Activated CD4-positive, CD25-positive, alpha-beta regulatory T cell treated with anti-CD3 and anti-CD28 coated beads, Interleukin-2, amount 50 U/mL, for 16 hours (primary cell): ENCODE measurements at regions not wholly inside any gene's neighbourhood (a gene's known extent, or its start where the extent isn't known, plus 50 kb on each side); places are given as distances from the start of the nearest gene placed in this dataset.
"Not testable (repeated sequence)": the region's sequence is repeated elsewhere in the genome, so short reads cannot be mapped to it uniquely, and the experiment has no call there.

ENCODE experiments used
- DNase-seq: peaks from one replicate; pipeline ENCODE4 v3.0.0-alpha.2; 2020; ENCODE audit warnings: low read depth, low spot score

DNA sequence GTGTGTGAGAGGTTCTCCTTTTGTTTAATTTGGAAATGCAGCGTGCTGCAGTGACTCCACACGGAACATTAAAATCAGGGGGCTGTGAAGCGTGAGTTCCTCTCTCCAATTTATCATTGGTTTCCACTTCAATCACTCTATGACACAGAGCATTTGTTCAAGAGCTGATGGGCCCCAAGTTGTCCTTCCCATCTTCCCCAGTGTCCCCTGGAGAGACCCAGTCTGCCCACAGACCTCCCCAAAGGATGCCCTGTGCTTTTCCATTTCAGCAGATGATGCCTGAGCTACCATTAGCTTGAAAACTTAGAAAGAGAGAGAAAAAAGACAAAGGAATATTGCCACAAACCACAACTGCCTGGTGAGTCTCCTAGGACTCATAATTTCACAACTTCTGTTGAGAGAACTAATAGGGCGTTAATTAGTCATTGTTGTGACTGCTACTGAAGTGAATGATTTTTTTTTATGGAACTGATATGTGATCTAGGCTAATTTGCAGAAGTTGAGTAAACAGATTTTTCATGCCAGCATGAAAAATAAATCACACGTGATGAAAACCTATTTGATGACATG lies 772.7 kb downstream of the SEMA5A start:
- no peak for DNase-seq

DNA sequence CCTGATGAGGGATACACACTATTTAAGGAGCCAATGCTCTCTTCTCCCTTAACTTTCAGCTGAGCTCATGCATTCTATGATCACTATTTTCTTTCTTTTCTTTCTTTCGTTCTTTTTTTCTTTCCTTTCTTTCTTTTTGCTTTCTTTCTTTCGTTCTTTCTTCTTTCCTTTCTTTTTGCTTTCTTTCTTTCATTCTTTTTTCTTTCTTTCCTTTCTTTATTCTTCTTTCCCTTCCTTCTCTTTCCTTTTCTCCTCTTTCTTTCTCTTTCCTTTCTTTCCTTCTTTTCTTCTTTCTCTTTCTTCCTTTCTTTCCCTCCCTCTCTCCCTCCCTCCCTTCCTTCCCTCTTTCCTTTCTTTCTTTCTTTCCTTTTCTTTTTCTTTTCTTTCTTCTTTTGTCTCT lies 761.2 kb downstream of the SEMA5A start:
- DNase-seq, result no peak

DNA sequence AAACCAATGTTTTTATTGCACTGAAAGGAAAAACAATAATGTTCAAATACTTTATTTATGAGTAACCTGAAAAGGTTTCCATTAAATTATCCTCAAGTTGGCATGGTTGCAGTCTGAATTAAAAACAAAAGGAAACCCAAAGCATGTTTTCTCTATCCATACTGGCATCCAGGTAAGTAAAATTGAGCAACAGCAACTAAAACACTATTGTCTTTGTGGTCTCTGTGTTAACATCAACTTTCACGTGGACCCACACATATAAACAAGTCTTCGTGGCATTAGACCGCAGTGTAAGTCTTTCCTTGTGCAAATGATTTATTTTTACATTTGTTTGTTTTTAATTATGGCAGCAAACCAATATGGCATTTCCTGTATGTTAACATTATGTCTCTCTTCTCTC lies 757.6 kb downstream of the SEMA5A start:
- no peak for DNase-seq

DNA sequence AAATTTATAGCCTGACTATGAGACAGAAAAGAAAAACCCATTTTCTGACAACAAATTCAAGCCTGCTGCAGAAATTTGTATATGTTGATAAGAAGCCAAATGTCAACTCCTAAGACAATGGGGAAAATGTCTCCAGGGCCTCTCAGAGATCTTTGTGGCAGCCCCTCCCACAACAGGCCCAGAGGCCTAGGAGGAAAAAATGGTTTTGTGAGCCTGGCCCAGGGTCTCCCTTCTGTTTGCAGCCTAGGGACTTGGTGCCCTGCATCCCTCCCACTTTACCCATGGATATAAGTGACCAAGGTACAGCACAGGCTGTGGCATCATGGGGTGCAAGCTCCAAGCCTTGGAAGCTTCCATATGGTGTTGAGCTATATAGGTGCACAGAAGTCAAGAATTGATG lies 740.2 kb downstream of the SEMA5A start:
- no peak for DNase-seq

DNA sequence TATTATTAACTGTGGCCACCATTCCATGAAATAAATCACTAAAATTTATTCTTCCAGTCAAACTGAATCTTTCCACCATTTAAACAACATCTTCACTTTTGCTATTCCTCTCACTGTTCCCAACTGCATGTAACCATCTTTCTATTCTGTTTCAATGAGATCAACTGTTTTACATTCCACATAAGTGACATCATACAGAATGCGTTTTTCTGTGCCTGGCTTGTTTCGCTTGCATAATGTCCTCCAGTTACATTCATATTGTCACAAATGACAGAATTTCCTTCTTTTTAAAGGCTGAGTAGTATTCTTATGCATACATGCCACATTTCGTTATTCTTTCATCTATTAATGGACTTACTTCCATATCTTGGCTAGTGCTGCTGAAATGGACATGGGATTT lies 738.2 kb downstream of the SEMA5A start:
- no peak for DNase-seq

DNA sequence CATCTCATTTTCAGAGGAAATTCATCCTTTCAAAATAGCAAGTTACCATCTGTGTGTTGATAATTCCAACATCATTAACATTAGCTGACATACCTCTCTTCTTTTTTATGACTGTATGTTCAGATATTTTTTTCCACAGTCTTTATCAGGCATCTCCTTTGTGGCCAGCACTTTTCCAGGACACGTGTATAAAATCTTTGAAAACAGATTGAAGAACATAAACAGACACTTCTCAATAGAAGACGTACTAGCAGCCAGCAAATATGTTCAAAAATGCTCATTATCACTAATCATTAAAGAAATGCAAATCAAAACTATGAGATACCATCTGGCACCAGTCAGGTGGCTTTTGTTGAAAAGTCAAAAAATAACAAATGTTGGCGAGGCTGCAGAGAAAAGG lies 734.3 kb downstream of the SEMA5A start:
- no peak for DNase-seq

DNA sequence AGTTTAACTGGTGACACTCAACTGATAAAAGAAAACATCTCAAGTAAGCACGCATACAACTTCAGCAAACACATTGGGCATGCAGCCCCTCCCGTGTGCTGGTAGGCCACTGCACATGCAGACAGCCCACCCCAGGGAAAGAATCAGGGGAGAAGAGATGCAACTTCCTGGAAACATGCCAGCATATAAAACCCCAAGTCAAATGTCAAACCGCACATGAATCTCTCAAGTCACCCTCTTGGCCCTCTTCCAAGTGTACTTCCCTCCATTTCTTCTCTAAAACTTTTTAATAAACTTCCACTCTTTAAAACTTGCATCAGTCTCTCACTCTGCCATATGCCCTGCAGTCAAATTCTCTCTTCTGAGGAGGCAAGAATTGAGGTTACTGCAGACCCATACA lies 732.7 kb downstream of the SEMA5A start:
- no peak for DNase-seq

DNA sequence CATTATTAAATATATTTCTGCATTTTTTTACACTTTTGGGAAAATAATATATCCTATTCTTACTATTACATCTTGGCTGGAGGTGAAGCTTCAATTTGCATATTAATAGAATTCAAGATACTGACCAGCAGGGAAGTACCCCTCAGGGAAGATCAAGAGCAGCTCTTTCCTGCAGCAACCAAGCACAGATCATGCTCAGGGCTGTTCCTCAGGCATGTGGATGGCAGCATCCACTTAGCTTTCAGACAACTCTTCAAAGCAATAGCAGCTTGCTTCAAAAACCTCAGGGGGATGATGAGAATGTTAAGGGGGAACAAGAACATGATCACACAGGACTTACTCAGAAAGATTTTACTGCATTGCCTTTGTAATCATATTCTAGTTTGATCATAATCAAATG lies 731.8 kb downstream of the SEMA5A start:
- no peak for DNase-seq

DNA sequence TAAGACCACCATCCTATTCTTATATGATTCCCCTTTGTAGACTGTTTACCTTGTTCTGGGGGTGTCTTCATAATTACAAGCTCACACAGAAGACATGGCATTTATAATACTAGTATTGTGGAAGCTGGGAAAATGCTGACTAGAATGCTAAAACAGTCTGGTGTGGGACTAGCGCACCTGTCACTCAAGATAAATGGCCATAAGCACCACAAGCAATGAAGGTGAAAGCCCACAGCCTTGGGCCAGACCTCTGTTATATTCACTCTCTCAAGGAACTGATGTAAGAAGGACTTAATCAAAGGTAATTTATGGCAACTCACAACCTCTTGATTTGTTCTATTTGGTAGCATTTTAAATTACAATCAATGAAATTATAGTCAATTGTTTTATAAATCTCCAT lies 721.5 kb downstream of the SEMA5A start:
- no peak for DNase-seq

DNA sequence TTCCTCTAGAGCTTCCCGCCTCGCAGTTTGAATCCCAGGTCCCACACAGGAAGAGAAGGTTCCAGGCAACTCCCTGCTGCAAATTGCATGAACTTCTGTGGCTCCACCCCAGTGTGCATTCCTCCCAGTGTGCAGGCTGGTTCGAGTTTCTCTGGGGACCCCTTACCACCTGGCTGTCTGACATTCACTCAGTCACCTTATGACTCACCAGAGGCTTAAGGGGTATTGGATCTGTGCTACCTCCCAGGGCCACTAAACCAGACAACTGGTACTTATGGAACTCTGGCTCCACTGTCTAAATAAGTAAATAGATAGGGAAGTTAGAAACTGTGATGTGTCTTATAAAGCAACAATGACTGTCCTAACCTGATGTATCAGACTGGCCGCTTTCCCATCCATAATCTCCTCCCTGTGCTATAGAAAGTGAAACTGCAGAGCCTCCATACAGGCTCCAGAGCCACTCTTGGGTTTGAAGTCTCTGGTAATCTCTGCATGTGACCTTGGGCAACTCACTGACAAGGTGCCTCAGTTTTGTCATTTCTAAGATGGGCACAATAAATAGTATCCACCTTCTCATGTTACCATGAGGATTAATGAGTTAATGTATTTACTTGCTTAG lies 720.6 kb downstream of the SEMA5A start:
- DNase-seq, result no peak

DNA sequence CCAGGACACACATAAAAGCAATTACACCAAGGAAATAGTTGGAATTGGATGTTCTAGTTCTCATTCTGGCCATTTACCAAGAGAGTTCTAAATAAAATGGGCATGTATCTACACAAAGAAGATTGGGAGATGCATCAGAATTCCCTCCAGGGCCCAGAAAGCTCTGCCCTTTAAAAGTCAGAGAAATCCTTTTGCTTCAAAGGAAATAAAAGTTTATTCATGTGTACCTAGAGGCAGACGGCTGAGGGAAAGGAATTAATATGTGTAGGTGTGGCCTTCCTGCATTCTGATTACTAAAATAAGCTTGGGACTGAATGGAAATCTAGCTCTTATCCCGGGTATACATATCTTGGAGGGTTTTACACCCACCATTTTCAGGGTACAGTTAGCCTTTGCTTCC lies 719.4 kb downstream of the SEMA5A start:
- no peak for DNase-seq

DNA sequence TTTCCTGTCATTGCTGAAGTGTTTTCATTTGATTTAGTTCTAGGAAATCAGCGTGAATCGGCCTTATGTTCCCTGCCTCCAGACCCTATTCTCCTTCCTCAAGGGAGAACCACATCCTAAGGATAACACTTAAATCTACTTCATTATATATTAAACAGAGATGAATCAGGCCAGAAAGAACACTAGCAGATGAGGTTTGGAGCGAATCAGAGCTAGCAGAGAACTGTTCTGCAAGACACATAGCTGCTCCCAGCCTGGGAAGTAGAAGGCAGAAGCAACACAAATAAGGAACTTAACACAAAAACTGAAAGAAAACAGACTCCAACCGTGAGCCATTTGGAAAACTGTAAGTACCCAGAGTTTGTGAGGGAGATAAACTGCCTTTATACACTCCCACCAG lies 718.2 kb downstream of the SEMA5A start:
- no peak for DNase-seq

DNA sequence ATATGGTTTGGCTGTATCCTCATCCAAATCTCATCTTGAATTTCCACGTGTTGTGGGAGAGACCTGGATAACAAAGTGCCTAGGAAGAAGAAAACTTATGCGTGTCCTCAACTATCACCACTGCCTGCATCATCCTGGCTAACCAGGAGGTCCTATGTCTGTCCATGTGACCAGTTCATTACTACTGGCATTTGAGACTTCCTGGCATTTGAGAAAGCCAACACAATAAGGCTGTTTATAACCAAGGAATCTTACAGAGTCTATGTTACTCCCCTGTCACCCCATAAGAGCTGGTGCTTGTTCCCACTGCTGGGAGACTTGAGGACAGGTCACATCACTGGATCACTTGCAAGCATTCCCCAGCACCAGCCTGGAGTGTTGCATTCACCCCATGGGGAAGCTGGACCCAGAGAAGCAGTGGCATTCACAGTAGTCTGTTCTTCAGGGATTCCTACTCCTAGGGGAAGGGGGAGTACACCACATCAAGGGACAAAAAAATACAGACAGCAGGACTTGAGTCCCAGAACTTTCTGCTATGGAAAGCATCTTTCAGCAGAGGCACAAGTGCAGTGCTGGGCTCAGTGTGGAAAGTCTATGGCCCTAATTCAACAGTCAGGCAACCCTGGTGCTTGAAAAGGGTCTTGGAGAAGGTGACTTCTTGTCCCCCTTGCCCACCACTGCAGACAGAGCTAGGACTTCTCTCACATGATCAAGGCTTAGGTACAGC lies 717.1 kb downstream of the SEMA5A start:
- DNase-seq, result no peak

DNA sequence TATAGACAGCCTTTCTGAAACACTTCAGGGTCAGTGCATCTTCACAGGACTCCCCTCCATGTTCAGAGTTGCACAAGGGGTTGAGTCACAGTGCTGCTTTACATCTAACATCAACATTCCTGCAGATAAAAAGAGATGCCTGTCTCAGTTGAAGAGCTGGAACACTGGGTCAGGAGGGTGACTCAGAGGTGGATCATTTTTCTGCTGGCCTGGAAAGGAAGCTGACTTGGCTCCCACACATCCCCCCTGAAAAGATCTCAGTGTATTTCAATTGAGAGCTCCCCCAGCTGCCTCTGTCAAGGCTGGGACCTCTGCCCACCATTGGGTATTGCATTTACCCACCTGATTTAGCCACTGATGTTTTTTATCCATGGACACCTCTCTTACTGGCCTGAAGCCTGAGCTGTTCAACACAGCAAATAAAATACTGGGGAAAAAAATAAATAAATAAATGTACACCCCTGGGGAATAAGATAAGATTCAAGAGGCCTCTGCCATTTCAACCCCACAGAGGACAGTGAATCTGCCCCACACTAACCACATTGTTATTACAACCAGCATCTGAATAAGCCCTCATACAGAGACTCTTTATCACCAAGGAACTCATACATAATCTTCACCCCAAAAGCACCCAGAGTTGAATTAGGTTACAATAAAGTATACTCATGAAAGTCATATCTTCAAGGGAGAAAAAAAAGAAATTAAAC lies 716.4 kb downstream of the SEMA5A start:
- DNase-seq, result no peak

DNA sequence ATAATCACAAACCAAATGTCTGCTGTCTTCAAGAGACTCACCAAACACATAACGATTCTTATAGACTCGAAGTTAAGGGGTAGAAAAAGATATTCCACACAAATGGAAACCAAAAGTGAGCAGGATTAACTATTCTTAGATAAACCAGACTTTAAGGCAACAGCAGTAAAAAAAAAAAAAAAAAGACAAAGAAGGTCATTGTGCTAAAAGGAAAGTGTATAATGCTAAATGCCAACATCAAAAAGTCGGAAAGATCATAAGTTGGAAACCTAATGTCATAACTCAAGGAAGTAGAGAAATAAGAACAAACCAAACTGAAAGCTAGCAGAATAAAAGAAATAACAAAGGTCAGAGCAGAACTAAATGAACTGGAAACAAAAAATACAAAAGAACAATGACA lies 714.6 kb downstream of the SEMA5A start:
- DNase-seq, result no peak

DNA sequence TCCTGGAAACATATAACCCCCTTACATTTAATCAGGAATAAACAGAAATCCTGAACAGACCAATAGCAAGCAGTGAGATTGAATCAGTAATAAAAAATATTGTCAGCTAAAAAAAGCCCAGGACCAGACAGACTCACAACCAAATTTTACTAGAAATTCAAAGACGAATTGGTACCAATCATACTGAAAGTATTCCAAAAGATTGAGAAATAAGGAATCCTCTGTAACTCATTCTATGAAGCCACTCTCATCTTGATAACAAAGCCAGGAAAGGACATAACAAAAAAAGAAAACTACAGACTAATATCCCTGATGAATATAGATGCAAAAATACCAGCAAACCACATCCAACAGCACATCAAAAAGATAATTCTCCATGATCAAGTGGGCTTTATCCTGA lies 714.0 kb downstream of the SEMA5A start:
- no peak for DNase-seq

DNA sequence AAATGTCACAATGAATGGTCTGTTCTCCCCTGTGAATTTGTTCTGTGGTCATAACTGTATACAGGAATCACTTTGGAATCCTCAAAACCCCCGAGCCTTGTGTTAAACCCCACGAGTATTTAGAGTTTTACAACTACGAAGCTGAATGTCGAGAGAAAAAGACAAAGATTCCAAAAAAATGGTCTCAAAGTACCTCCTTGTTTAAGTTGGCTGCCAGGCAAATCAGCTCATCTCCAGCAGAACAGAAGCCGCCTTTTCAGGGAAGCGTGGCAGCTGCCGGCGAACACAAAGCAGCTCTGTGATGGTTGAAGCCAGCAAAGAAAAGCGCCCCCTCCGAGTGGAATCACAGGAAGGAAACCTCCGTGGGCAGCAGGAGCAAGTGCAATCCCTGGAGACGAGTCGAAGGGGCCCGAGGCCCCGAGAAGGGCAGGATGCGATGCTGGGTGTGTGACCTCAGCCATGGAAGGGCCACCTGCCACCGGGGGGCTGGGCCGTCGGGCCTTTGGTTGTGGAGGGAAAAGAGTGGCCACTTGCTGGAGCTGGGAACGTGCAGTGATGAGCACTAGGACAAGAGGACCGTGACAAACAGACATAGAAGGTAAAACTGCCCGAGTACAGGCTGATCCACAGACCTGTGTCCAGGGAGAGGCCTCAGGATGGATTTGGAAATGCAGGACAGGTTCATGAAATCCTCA lies 706.4 kb downstream of the SEMA5A start:
- DNase-seq, result no peak

DNA sequence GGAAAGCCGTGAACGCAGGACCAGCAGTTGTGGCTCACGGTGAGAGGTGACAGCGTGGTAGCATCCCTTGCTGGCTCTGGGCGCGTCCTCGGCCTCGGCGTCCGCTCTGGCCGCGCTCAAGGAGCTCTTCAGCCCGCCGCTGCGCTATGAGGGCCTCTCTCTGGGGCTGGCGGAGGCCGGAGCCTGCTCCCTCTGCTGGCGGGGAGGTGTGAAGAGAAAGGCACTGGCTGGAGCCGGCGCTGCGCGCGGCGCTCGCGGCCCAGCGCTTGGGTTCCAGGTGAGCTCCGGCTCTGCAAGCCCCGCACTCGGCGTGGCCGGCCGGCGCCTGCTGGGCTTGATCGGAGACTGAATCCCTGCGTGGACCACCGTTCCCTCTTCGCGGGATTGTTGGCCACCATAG lies 705.6 kb downstream of the SEMA5A start:
- DNase-seq, result no peak

DNA sequence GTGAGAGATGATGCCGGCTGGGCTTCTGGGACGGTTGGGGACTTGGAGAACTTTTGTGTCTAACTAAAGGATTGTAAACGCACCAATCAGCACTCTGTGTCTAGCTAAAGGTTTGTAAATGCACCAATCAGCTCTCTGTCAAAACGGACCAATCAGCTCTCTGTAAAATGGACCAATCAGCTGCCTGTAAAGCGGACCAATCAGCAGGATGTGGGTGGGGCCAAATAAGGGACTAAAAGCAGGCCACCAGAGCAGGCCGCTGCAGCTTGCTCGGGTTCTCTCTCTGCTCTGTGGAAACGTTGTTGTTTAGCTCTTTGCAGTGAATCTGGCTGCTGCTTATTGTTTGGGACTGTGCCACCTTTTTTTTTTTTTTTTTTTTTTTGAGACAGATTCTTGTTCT lies 705.1 kb downstream of the SEMA5A start:
- DNase-seq, result not testable (repeated sequence)

DNA sequence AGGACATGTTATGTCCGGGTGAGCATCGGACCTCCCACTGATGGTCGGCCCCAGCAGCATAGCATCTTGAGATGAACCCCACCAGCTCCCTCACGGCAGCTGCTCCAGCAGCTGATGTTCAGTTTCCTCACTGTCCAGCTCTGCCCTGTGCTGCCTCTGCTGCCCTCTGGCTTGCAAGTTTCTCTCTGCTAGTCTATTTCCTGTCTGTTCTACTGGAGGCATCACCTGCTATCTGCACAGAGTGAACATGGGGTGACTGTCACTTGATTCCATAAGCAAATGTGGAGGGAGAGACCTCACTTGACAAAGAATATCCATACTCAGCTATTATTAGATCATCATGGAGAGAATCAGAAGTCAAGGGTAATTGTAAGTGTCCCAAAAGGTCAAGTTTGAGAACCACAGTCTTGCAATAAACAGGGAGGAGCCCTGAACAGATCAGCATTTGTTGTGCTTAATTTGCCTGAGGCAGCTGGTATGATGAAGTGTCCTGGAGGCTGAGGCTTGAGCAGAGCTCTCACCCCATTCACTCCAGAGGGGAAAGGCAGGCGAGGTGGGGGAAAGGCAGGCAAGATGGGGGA lies 702.8 kb downstream of the SEMA5A start:
- no peak for DNase-seq

DNA sequence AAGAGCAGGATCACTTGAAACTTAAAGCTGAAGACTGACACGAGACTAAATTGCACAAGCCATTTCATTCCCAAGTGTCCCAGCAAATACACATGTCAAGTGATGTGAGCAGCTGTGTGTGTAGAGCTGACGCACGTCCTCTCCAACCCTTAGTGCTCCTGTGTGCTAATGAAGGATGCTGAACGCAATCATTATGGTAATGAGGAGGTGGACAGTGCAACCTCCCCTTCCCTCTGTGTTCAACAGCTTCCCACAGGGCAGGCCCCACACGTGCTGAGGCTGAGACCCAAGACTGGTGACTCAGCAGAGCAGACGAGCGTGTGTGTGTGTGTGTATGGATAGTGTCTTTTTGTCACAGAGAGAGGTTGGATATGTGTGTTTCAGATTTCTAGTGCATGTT lies 702.1 kb downstream of the SEMA5A start:
- DNase-seq, result no peak

DNA sequence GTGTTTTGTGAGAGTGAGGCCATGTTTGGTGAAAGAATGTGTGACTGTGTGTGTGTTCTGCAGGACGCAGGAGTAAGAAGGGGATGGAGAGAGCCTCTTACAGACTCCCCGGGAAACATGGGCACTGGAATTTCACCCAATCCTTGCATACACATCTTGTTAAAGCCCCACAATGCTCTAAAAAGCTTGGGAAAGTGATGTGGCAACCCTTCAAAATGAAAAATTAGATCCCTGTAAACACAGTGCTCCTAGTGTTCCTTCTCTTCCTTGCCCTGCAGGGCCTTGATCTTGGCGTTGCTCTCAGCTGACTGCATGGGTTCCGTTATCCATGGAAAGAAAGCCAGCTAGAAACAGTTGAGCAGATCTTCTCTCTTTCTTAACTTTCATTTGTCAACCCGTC lies 701.7 kb downstream of the SEMA5A start:
- DNase-seq, result no peak
